SK-N-SH (cell line): ENCODE measurements at regions not wholly inside any gene's neighbourhood (a gene's known extent, or its start where the extent isn't known, plus 50 kb on each side); places are given as distances from the start of the nearest gene placed in this dataset.

Experiments used
- CHD2 ChIP-seq: fragments of 150-350 bp; IDR thresholded peaks from 2 replicates; pipeline ENCODE4 v1.6.1; 2018; ENCODE audit warnings: low read length; ENCODE audit not compliant: partially characterized antibody
- CTCF ChIP-seq: fragments of 200-600 bp; sonication (generic); IDR thresholded peaks from 2 replicates; pipeline ENCODE4 v1.6.1; 2017; ENCODE audit warnings: antibody characterized with exemption, mild to moderate bottlenecking, moderate library complexity
- EP300 ChIP-seq, 2 experiments: IDR thresholded peaks; 2 replicates each; pipeline versions ENCODE4 v1.4.0 to v1.6.1; 2012; ENCODE audit warnings: borderline replicate concordance in 1 of 2, low read depth in 1 of 2, low read length in 1 of 2
- GATA2 ChIP-seq: sonication (generic); formaldehyde crosslinking; IDR thresholded peaks from 2 replicates; pipeline ENCODE4 v1.5.0; 2020; ENCODE audit warnings: mild to moderate bottlenecking, missing genetic modification reagents
- MAX ChIP-seq: IDR thresholded peaks from 2 replicates; pipeline ENCODE4 v1.4.0; 2012; ENCODE audit warnings: low read depth
- PBX3 ChIP-seq: IDR thresholded peaks from 2 replicates; pipeline ENCODE4; 2012
- REST ChIP-seq: IDR thresholded peaks from 2 replicates; pipeline ENCODE4 v1.6.1; 2012; ENCODE audit warnings: mild to moderate bottlenecking, low read depth, low read length, moderate library complexity
- RFX5 ChIP-seq: IDR thresholded peaks from 2 replicates; pipeline ENCODE4 v1.6.1; 2012; ENCODE audit warnings: mild to moderate bottlenecking, improper control_type of control experiment, low read length
- TAF1 ChIP-seq: IDR thresholded peaks from 2 replicates; pipeline ENCODE4 v1.6.1; 2012; ENCODE audit warnings: low read depth, mild to moderate bottlenecking, low read length, moderate library complexity, borderline replicate concordance
- YY1 ChIP-seq: IDR thresholded peaks from 2 replicates; pipeline ENCODE4 v1.4.0; 2012; ENCODE audit warnings: low read depth, mild to moderate bottlenecking

- no peak for TF ChIP-seq CTCF
- TF ChIP-seq REST = no peak
- no peak for TF ChIP-seq TAF1
- TF ChIP-seq RFX5 = no peak
- TF ChIP-seq MAX = no peak
- no peak for TF ChIP-seq CHD2
- TF ChIP-seq PBX3 = no peak
- no peak for TF ChIP-seq YY1
- no peak for TF ChIP-seq GATA2 (CRISPR knock-in tag)
- TF ChIP-seq EP300 (IDR thresholded peaks at IDR 0.05; ENCODE audit: borderline replicate concordance in 1 of 2, low read depth in 1 of 2, low read length in 1 of 2) = no peak
These were observed 134.7 kb downstream of the KCNRG start for GRCh38 chr13:50149932-50150331.
